ENCODE measurements at regions not wholly inside any gene's neighbourhood (a gene's known extent, or its start where the extent isn't known, plus 50 kb on each side); places are given as distances from the start of the nearest gene placed in this dataset.
"Not testable (repeated sequence)": the region's sequence is repeated elsewhere in the genome, so short reads cannot be mapped to it uniquely, and the experiment has no call there.

DNA sequence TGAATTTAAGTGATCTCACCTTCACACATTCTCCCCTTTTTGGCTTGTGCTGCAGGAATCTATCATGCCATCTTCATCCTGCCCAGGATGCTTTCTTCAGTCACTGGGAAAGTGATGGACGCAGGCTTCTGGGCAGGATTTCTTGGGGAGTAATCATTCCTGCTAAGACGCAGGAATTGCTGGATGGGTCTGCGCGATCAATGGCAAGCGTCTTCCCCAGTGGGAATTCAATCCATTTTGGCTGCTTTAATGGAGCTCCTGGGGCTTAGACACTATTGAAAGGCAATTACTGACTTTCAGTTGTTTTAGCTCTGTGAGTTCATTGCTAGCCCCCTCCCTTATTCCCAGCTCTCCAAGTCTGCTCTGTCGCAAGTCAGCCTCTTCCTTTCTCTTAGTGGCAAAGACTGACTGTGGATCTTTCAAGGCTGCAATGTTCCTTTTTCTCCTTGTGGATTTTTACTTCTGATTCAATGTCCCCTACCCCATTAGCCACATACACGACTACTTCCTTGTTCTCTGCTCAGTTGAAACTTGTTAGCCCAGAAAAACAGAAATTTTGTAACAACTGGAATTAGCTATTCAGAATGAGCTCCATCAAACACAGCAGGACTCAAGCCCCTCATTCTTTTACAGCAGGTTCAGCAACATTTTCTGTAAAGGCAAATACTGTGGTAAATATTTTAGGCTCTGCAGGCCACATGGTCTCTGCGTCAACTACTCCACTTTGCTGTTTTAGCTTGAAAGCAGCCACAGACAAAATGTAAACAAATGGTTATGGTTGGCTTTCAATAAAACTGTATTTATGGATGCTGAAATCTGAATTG is 154.9 kb downstream of the ASB9 start:
- DNase-seq, result no peak

DNA sequence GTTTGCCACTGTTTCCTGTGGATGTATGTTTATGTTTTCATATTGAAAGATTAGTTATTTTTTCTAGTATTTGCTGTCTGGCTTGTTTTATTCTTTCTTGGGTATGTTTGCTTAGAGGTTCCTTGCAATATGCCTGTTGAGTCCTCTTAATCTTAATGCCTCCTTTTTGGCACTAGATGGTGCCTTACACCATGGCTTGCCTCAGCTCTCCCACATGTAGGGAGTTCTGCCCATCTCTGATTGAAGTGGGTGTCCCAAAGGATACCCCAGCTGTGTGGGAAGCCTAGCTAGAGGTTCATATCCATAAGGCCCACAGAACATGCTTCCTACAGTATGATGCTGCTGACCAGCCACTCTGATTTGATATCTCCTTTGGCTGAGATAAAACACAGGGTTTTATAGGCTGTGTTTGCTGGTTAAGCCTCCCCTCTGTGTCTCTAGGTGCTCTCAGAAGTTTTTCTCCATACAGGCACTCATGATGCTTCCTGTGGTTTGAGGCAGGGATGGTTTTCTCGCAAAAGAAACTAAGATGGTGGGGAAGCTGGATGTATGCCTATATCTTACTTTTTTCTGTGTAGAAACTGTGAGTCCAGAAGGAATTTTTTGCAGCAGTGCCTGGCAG is 162.4 kb downstream of the ASB9 start:
- DNase-seq, result peak; percentile 26

DNA sequence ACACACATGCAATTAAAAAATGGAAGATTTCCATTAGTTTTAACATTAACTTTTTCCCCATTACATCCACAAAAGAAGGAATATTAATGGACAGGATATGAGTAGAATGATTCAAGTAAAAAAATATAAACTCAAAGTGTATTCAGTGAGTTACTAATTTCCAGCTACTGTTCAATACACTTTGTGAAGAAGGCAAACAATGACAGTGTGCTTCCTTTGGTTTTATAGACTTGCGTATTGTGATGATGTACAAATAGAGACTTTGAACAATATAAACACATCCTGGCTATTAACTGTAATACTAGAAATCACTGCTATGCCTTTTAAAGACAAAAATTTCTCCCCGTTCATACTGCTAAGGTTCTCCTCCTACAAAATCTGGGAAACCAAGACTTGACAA is 171.4 kb downstream of the ASB9 start:
- no peak for DNase-seq

DNA sequence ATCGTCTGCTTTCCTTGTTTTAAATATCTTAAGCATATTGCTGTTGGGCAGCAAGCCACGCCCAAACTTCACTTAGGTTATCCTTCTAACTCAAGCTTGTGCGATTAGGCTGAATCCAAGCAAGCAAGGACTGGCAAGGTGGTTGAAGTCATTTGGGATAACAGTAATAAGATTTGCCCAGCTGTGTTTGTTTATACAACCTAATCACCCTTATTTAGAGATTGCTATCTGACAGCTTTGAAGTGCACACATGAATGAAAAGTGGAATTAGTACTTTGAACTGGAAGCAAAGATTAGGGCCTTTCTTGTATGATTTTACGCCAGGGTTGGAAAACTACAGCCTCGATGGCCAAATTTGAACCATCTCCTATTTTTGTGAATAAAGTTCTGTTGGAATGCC is 182.1 kb downstream of the ASB9 start:
- no peak for DNase-seq

DNA sequence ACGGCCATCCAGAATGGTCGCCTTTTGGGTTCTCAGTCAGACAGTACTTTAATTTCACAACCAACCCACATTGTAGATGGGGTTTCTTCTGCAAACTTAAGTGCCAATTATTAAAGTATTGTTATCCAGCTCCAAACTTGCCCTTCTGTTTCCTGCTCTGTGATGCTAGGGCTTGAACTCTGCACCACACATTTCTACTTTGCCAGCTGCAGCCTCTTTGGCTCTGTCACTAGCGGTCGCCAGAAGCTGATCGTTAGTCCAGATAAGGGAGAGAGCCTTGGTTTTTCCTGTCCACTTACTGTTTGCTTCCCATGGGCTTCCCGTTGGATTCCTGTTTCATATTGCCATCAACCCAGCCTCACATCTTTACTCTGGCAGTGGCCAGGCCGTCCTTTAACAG is 196.6 kb downstream of the ASB9 start:
- no peak for DNase-seq

DNA sequence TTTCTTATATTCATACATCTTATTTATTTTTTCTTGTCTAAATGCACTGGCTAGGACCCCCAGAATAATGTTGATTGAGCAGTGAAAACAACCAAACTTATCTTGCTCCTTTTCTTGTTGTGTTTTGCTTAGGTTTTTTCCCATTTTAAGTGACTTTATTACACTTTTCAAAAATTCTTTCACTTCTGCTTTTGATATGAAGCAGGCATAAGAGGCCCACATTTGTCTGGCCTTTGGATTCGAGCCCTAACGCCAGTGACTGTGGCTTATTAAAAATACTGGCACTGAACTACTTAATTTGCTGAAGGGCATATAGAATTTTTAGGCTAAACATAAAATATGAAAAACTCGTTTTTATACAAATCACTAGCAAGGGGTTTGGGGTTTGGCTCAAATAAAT is 197.0 kb downstream of the ASB9 start:
- no peak for DNase-seq

DNA sequence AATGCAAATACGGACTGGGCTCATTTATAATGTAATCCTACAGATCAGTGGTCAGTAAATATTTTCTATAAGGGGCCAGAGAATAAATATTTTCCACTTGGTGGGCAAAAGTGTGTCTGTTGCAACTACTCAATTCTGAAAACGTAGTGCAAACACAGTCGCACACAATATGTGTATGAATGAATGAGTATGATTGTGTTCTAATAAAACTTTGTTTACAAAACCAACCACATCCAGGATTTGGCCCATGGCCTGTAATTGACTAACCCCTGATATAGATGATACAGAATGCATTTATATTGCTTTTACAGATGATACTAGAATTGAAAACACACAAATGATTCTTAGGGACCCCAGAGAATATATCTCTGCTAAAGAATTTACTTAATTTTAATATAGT is 197.6 kb downstream of the ASB9 start:
- DNase-seq, result no peak

DNA sequence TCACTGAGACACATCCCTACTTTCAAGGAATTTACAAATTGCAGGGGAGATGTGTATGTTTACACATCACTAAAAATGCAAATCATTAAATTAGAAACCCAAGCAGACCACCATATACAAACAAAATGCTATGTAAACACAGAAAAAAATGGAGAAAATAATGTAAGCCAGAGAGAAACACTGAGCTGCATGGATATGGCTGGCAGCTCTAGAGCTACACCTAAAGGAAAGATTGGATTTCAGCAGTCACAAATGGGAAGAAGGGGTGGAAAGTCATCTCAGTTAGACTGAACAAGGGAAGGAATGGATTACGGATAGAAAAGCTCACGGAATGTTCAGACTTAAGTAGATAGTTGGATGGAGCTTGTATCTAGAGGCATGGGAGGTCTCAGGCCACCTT is 186.3 kb downstream of the MOSPD2 start:
- DNase-seq, result no peak

DNA sequence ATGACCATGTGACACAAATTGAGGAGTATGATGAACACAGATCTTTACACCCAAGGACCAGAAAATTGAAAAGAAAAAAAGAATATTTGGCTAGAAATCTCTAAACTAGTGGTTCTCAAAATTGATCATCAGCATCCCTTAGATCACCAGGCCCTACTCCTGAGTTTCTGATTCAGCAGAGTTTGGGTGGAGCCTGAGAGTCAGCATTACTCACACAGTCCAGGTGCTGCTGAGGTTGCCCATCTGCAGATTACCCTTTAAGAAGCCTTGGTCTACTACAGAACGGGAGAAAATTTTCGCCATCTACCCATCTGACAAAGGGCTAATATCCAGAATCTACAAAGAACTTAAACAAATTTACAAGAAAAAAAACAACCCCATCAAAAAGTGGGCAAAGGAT is 182.8 kb downstream of the MOSPD2 start:
- DNase-seq, result peak; percentile 13

DNA sequence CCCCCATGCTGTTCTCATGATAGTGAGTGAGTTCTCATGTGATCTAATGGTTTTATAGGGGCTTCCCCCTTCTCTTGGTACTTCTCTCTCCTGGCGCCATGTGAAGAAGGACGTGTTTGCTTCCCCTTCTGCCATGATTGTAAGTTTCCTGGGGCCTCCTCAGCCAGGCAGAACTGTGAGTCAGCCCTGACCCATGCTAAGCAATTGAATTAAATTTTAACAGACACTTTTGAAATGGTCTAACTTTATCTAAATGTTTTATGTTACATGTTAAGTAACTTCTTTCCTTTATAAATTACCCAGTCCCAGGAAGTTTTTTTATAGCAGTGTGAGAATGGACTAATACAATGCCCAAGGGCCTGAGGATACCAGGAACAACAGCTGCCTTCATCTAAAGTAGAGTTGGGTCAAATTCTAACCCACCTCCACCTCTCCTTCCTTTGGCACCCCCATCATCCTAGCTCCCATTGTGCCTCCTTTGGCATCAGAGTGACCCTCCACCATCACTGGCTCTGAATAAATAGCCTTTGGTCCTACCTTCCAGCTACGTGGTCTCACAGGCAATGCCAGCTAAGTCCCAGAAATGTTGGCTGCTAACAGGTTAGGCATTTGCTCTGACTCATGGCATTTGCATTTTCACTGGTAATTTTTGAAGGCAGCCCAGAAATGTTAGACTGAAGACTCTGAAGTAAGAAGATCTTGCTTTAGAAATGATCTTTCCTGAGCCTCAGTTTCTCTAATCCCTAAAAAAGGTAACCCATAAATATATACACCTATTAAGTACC is 182.1 kb downstream of the MOSPD2 start:
- DNase-seq, result no peak

DNA sequence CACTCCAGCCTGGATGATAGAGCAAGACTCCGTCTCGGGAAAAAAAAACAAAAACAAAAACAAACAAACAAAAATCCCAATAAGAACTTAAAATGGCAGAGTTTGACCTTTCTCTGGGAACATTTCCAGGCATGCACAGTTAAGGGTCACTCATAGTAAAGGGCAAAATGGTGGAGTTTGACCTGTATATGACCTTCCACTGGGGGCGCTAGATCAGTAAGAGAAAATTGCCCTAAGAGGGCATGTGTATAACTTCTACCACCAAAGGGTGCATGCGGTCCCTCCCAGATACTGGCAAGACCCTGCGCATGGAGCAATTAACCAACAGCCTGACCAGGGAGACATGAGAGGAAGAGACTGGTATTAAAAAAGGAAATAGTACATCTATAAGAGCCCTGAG is 177.2 kb downstream of the MOSPD2 start:
- no peak for DNase-seq

DNA sequence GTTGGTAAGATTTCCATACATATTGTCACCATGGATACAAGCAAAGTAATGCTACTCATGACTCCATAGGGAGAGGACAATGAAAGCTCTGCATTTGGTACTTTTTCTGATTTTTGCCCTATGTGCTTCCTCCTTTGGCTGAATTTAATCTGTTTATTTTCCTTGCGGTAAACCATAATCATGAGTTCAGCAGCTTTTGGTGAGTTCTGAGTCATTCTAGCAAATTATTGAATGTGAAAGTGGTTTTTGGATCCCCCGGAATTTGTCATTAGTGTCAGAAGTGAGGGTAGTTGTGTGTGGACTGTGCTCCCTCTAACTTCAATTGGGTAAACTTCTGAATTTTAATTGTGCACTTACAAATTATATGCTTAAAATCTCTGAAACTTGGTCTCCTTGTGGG is 170.3 kb downstream of the MOSPD2 start:
- peak; percentile 67 for DNase-seq

DNA sequence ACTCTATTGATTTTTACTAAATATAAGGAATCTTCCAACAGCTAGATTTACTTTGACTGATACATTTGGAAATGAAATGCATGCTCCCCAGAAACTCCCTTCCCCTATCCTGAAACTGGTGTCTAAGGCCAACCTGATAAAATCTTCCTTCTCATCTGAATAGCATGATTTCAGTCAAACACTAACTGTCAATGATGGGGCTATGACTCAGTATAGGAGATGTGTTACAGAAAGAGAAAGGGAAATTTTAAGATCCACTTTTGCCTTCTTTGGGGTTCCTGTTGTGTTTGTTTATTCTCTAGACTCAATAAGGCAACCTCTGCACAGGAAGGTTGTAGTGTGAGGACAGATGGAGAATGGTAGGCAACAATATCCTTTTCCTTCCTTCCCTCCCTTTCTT is 160.7 kb downstream of the MOSPD2 start:
- DNase-seq, result peak; percentile 66

DNA sequence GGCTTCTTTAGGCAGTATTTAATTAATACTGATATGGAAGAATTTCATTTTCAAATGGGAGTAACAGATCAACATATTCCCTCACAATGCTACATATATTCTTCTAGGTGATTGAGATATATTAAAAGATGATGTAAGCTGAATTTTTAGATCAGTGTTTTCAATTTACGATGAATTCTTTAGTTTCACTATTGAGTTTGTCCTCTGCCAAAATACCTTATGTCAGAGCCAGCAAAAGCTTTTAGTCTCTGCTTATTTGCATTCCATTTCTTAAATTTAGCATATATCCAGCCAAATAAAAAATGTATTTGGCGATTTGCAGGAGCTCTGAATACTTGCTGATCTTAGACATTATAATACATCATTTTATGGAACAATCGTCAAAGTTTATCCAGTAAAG is 144.3 kb downstream of the MOSPD2 start:
- DNase-seq, result no peak

DNA sequence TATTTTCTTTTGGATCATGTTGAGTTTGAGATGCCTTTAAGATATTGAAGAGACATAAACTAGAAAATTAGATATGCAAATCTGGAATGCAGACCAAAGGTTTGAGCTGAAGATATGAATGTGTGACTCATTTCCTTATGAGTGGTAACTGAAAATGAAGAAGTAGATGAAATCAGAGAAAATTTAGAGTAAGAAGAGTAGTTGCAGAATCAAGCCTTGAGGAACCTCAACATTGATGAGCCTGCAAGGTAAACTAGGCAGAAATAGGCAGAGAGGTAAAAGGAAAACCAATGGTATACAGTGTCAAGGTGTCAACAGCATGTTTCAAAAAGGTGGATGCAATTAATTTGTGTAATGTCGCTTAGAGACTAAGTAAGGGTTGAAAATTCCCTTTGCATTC is 142.8 kb downstream of the MOSPD2 start:
- peak; percentile 28 for DNase-seq

DNA sequence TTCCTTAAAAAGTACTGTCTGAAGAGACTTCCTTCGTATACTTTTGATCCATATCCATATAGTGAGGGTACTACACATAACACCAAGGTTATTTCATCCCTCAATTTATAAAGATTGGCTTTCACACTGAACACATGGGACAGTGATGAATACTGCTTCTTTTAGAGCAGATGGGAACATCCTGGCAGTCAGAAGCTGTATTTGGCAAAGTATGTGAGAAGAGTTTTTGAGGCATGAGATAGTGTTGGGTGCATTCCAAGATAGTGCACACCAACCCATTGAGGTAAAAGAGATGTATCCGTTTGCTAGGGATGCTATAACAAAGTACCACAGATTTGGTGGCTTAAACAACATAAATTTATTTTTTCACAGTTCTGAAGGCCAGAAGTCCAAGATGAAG is 141.1 kb downstream of the MOSPD2 start:
- no peak for DNase-seq

DNA sequence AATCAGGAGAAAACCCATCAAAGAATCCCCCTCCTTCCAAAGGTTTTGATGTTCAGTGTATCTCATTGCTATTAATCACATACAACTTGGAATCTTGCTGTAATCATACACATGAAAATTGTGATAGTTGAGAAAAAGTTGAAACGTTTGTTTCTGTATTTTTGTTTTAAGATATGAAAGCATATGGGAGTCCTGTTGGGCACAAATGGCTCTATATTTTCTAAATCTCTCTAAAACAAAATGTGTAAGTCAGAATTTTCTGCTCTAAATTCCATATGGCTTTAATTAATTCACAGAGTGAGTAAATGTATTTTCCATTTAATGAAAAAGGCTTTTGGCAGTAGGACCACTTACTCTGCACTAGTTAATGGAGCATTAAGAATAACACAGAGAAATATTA is 140.2 kb downstream of the MOSPD2 start:
- DNase-seq, result no peak

DNA sequence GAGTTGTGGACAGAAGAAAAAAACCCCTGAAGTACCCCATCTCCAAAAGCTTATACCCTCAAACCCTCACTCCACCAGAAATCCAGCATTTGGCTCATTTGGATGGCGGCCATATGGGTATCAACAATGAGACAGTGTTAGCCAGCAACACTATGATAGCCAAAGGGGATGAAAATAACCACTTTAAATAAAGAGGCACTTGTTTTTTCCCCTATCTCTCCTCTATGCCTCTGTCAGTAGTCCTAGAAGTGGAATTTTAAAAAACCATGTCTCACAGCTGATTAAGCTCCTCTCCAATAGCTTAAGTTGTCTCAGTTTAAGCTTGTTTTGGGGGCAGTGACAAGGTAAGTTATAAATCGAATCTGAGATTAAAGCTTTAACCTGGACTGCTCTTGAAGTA is 124.0 kb downstream of the MOSPD2 start:
- DNase-seq, result no peak

DNA sequence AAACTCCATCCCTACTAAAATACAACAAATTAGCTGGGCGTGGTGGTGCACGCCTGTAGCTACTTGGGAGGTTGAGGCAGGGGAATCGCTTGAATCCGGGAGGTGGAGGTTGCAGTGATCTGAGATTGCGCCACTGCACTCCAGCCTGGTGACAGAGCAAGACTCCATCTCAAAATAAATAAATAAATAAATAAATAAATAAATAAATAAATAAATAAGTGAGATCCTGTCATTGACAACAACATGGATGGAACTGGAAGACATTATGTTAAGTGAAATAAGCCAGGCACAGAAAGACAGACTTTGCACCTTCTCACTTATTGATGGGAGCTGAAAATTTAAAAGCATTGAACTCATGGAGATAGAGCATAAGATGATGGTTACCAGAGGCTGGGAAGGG is 111.2 kb downstream of the MOSPD2 start:
- DNase-seq, result not testable (repeated sequence)

All from activated CD4-positive, alpha-beta T cell treated with anti-CD3 and anti-CD28 coated beads, Interleukin-10, Interleukin-2, amounts not matched to agents 100 ng/mL and 50 ng/mL, durations not matched to agents 16 hours and 8 hours (primary cell).